HG03457 (cell line): ENCODE measurements at regions not wholly inside any gene's neighbourhood (a gene's known extent, or its start where the extent isn't known, plus 50 kb on each side); places are given as distances from the start of the nearest gene placed in this dataset.
"Not testable (repeated sequence)": the region's sequence is repeated elsewhere in the genome, so short reads cannot be mapped to it uniquely, and the experiment has no call there.

ENCODE experiments used
- ATAC-seq: cut with Tn5 transposase; IDR thresholded peaks from one replicate; pipeline ENCODE4 v1.9.1; 2021; ENCODE audit warnings: moderate number of reproducible peaks; ENCODE audit not compliant: unreplicated experiment

- ATAC-seq, result no peak
Measured at GRCh38 chr2:33933203-33933602, 334.1 kb upstream of the FAM98A start.

GRCh38 chr2:33931164-33931563 lies 332.1 kb upstream of the FAM98A start:
- no peak for ATAC-seq

GRCh38 chr2:33929467-33929866 lies 330.4 kb upstream of the FAM98A start:
- peak; percentile 91 for ATAC-seq

GRCh38 chr2:33927756-33928155 lies 328.7 kb upstream of the FAM98A start:
- no peak for ATAC-seq

- no peak for ATAC-seq
Measured at GRCh38 chr2:33925311-33925710, 326.2 kb upstream of the FAM98A start.

GRCh38 chr2:33924586-33925169 lies 325.6 kb upstream of the FAM98A start:
- ATAC-seq, result no peak

GRCh38 chr2:33917252-33917651 lies 318.2 kb upstream of the FAM98A start:
- no peak for ATAC-seq

- ATAC-seq, result no peak
Measured at GRCh38 chr2:33913071-33913616, 314.0 kb upstream of the FAM98A start.

GRCh38 chr2:33911327-33911726 lies 312.2 kb upstream of the FAM98A start:
- no peak for ATAC-seq

GRCh38 chr2:33909945-33910695 lies 311.0 kb upstream of the FAM98A start:
- no peak for ATAC-seq

GRCh38 chr2:33907866-33908265 lies 308.8 kb upstream of the FAM98A start:
- ATAC-seq, result no peak

GRCh38 chr2:33906129-33906528 lies 307.0 kb upstream of the FAM98A start:
- not testable (repeated sequence) for ATAC-seq

GRCh38 chr2:33904801-33905200 lies 305.7 kb upstream of the FAM98A start:
- no peak for ATAC-seq

- ATAC-seq, result no peak
Measured at GRCh38 chr2:33903701-33904100, 304.6 kb upstream of the FAM98A start.

GRCh38 chr2:33903215-33903614 lies 304.1 kb upstream of the FAM98A start:
- no peak for ATAC-seq

- ATAC-seq, result no peak
Measured at GRCh38 chr2:33900610-33901009, 301.5 kb upstream of the FAM98A start.

- no peak for ATAC-seq
Measured at GRCh38 chr2:33897741-33898140, 298.6 kb upstream of the FAM98A start.

GRCh38 chr2:33893824-33894223 lies 294.7 kb upstream of the FAM98A start:
- ATAC-seq, result no peak

GRCh38 chr2:33891616-33892015 lies 292.5 kb upstream of the FAM98A start:
- no peak for ATAC-seq

- no peak for ATAC-seq
Measured at GRCh38 chr2:33890686-33891085, 291.6 kb upstream of the FAM98A start.

GRCh38 chr2:33877348-33878016 lies 278.4 kb upstream of the FAM98A start:
- no peak for ATAC-seq

- no peak for ATAC-seq
Measured at GRCh38 chr2:33873076-33873605, 274.0 kb upstream of the FAM98A start.
